SK-N-SH (cell line): ENCODE measurements at regions not wholly inside any gene's neighbourhood (a gene's known extent, or its start where the extent isn't known, plus 50 kb on each side); places are given as distances from the start of the nearest gene placed in this dataset.

ENCODE experiments used
- CTCF ChIA-PET: fragments of 300-600, 350-600 bp; formaldehyde crosslinking; extraction: SDS; loops from one replicate; lab custom pipeline; 2021; lab: Yijun Ruan, JAX
- POLR2A ChIA-PET: fragments of 350-600 bp; sonication (Branson Sonifier 250); formaldehyde crosslinking; extraction: SDS; loops from one replicate; lab custom pipeline; 2020; ENCODE audit warnings: antibody characterized with exemption, inconsistent platforms; lab: Yijun Ruan, JAX
- DNase-seq: peaks from one replicate; pipeline ENCODE4 v3.0.0; 2012
- H2AFZ ChIP-seq: fragments of 200-600 bp; sonication (generic); 2 replicates; pipeline ENCODE4 v1.8.1; 2016; ENCODE audit warnings: antibody characterized with exemption, mild to moderate bottlenecking, low read depth
- H3F3A ChIP-seq: fragments of 200-600 bp; sonication (generic); replicated peaks from 2 replicates; pipeline ENCODE3; 2016; ENCODE audit warnings: antibody characterized with exemption, mild to moderate bottlenecking; ENCODE audit not compliant: insufficient read depth
- H3K27ac ChIP-seq, 2 experiments: fragments of 200-500 bp in 1 of 2; fragments of 200-600 bp in 1 of 2; sonication (Bioruptor generic) in 1 of 2; sonication (generic), shearing (Covaris generic) in 1 of 2; 2 replicates each; pipeline versions ENCODE4 v1.5.1 to v1.6.1; 2014 to 2016; ENCODE audit warnings: low read depth in 2 of 2, inconsistent platforms in 1 of 2, low read length in 1 of 2, mild to moderate bottlenecking in 1 of 2, mixed read lengths in 1 of 2
- H3K27me3 ChIP-seq: fragments of 200-600 bp; sonication (generic), shearing (Covaris generic); 2 replicates; pipeline ENCODE4 v1.6.1; 2016; ENCODE audit warnings: mixed run types; ENCODE audit not compliant: insufficient read depth
- H3K36me3 ChIP-seq, 2 experiments: fragments of 200-500 bp in 1 of 2; fragments of 200-600 bp in 1 of 2; sonication (Bioruptor generic) in 1 of 2; sonication (generic) in 1 of 2; replicated peaks in 1 of 2; 2 replicates each; pipeline versions ENCODE3 to v1.5.1; 2014 to 2016; ENCODE audit warnings: low read length in 1 of 2, mild to moderate bottlenecking in 1 of 2; ENCODE audit not compliant: insufficient read depth in 2 of 2, control insufficient read depth in 1 of 2
- H3K4me1 ChIP-seq, 2 experiments: fragments of 200-500 bp in 1 of 2; fragments of 200-600 bp in 1 of 2; sonication (Bioruptor generic) in 1 of 2; sonication (generic), shearing (Covaris generic) in 1 of 2; 2 replicates each; pipeline versions ENCODE4 v1.5.1 to v1.6.1; 2014 to 2016; ENCODE audit warnings: low read depth in 1 of 2, low read length in 1 of 2, mixed run types in 1 of 2; ENCODE audit not compliant: insufficient read depth in 2 of 2, control insufficient read depth in 1 of 2
- H3K4me2 ChIP-seq: fragments of 200-600 bp; sonication (generic), shearing (Covaris generic); 2 replicates; pipeline ENCODE4 v1.6.1; 2017; ENCODE audit warnings: mixed run types
- H3K4me3 ChIP-seq, 2 experiments: fragments of 200-500 bp in 1 of 2; fragments of 200-600 bp in 1 of 2; sonication (Bioruptor generic) in 1 of 2; sonication (generic), shearing (Covaris generic) in 1 of 2; 2 replicates each; pipeline versions ENCODE4 v1.5.1 to v1.8.1; 2014 to 2016; ENCODE audit warnings: low read depth in 2 of 2, inconsistent platforms in 1 of 2, low read length in 1 of 2, mild to moderate bottlenecking in 1 of 2, mixed read lengths in 1 of 2, moderate library complexity in 1 of 2
- H3K79me2 ChIP-seq: fragments of 200-600 bp; sonication (generic); 2 replicates; pipeline ENCODE4 v1.8.1; 2017; ENCODE audit warnings: mild to moderate bottlenecking; ENCODE audit not compliant: insufficient read depth
- H3K9ac ChIP-seq: fragments of 200-600 bp; sonication (generic); 2 replicates; pipeline ENCODE4 v1.6.1; 2017; ENCODE audit warnings: mixed run types
- H3K9me2 ChIP-seq: fragments of 200-600 bp; sonication (generic); 2 replicates; pipeline ENCODE4 v1.6.1; 2017; ENCODE audit warnings: mixed run types
- H3K9me3 ChIP-seq: fragments of 200-600 bp; sonication (generic); 2 replicates; pipeline ENCODE4 v1.6.1; 2017; ENCODE audit warnings: mixed run types, mild to moderate bottlenecking, moderate library complexity
- H4K20me1 ChIP-seq: fragments of 200-600 bp; sonication (generic); 2 replicates; pipeline ENCODE4 v1.6.1; 2017; ENCODE audit warnings: mild to moderate bottlenecking, mixed run types; ENCODE audit not compliant: insufficient read depth
- CHD2 ChIP-seq: fragments of 150-350 bp; IDR thresholded peaks from 2 replicates; pipeline ENCODE4 v1.6.1; 2018; ENCODE audit warnings: low read length; ENCODE audit not compliant: partially characterized antibody
- ELF1 ChIP-seq: IDR thresholded peaks from 2 replicates; pipeline ENCODE4 v1.4.0; 2012
- FOXJ3 ChIP-seq: sonication (generic); formaldehyde crosslinking; IDR thresholded peaks from 2 replicates; pipeline ENCODE4 v1.5.1; 2020; ENCODE audit warnings: mild to moderate bottlenecking, missing genetic modification reagents
- FOXM1 ChIP-seq: IDR thresholded peaks from 2 replicates; pipeline ENCODE4 v1.4.0; 2012; ENCODE audit warnings: low read depth, mild to moderate bottlenecking
- GABPA ChIP-seq: IDR thresholded peaks from 2 replicates; pipeline ENCODE4 v1.4.0; 2012; ENCODE audit warnings: low read depth, mild to moderate bottlenecking
- JUND ChIP-seq: IDR thresholded peaks from 2 replicates; pipeline ENCODE4 v1.4.0; 2012
- MXI1 ChIP-seq: IDR thresholded peaks from 2 replicates; pipeline ENCODE4 v1.6.1; 2012; ENCODE audit warnings: mild to moderate bottlenecking, low read depth, low read length, improper control_type of control experiment
- NFIC ChIP-seq: IDR thresholded peaks from 2 replicates; pipeline ENCODE4 v1.4.0; 2012; ENCODE audit warnings: borderline replicate concordance
- NRF1 ChIP-seq: IDR thresholded peaks from 2 replicates; pipeline ENCODE4 v1.6.1; 2012; ENCODE audit warnings: low read depth, mild to moderate bottlenecking, low read length
- RCOR1 ChIP-seq: fragments of 150-350 bp; IDR thresholded peaks from 2 replicates; pipeline ENCODE4 v1.6.1; 2017; ENCODE audit warnings: antibody characterized with exemption, low read length
- RXRA ChIP-seq: IDR thresholded peaks from 2 replicates; pipeline ENCODE4 v1.4.0; 2012; ENCODE audit warnings: low read depth, mild to moderate bottlenecking, borderline replicate concordance
- SMC3 ChIP-seq: IDR thresholded peaks from 2 replicates; pipeline ENCODE4 v1.6.1; 2012; ENCODE audit warnings: low read depth, low read length, improper control_type of control experiment
- TCF12 ChIP-seq: IDR thresholded peaks from 2 replicates; pipeline ENCODE4 v1.4.0; 2012
- TEAD4 ChIP-seq: IDR thresholded peaks from 2 replicates; pipeline ENCODE4 v1.4.0; 2012; ENCODE audit warnings: mild to moderate bottlenecking, borderline replicate concordance; ENCODE audit not compliant: insufficient read depth
- WGBS: methylation state at CpG from one replicate; pipeline ENCODE4 v1.1.6; 2017; ENCODE audit warnings: low lambda C conversion rate; 5-methylcytosine and 5-hydroxymethylcytosine counted together
- TF ChIP-seq, protein P1 (sequence below): IDR thresholded peaks from 2 replicates; pipeline ENCODE4 v1.6.1; 2012; ENCODE audit warnings: mild to moderate bottlenecking, low read depth, low read length, moderate library complexity
- TF ChIP-seq, protein P2 (sequence below): IDR thresholded peaks from 2 replicates; pipeline ENCODE4; 2012
- TF ChIP-seq, protein P3 (sequence below): IDR thresholded peaks from 2 replicates; pipeline ENCODE4 v1.4.0; 2012; ENCODE audit warnings: low read depth, borderline replicate concordance
- TF ChIP-seq, protein P4 (sequence below): IDR thresholded peaks from 2 replicates; pipeline ENCODE4 v1.4.0; 2012; ENCODE audit warnings: low read depth
- TF ChIP-seq, protein P5 (sequence below): IDR thresholded peaks from 2 replicates; pipeline ENCODE4 v1.4.0; 2012; ENCODE audit warnings: low read depth, borderline replicate concordance

DNA sequence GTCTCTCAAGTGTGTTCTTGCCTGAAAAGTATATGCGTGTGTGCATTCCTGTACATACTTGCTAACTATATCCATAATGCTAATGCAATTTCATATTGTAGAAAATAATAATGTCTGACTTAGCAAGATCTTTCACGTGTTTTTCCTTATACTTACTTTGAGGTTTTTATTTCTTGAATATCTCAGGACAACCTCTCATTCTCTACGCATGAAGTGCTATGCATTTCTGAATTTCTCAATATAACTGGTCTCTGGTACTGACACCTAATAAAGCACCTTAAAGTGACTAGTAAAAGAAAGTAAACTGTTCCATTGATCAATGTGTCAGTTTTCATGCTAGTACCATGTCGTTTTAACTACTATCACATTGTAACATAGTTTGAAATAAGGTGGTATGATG, 589.9 kb upstream of the ADGRB3 start:
- no peak overlapping the region for H2AFZ ChIP-seq
- ChIA-PET POLR2A (no interaction called here), CTCF (no interaction called here)
- no peaks in the 10 kb centered on the region for H3F3A ChIP-seq
- no peaks in the 10 kb centered on the region for H3K36me3 ChIP-seq
- H3K9me3 ChIP-seq, result no peaks in the 10 kb centered on the region
- H3K4me3 ChIP-seq, result no peak overlapping the region
- H3K27me3 ChIP-seq, result no peaks in the 10 kb centered on the region
- H3K4me1 ChIP-seq, result no peaks in the 10 kb centered on the region
- TF ChIP-seq, protein P1, sequence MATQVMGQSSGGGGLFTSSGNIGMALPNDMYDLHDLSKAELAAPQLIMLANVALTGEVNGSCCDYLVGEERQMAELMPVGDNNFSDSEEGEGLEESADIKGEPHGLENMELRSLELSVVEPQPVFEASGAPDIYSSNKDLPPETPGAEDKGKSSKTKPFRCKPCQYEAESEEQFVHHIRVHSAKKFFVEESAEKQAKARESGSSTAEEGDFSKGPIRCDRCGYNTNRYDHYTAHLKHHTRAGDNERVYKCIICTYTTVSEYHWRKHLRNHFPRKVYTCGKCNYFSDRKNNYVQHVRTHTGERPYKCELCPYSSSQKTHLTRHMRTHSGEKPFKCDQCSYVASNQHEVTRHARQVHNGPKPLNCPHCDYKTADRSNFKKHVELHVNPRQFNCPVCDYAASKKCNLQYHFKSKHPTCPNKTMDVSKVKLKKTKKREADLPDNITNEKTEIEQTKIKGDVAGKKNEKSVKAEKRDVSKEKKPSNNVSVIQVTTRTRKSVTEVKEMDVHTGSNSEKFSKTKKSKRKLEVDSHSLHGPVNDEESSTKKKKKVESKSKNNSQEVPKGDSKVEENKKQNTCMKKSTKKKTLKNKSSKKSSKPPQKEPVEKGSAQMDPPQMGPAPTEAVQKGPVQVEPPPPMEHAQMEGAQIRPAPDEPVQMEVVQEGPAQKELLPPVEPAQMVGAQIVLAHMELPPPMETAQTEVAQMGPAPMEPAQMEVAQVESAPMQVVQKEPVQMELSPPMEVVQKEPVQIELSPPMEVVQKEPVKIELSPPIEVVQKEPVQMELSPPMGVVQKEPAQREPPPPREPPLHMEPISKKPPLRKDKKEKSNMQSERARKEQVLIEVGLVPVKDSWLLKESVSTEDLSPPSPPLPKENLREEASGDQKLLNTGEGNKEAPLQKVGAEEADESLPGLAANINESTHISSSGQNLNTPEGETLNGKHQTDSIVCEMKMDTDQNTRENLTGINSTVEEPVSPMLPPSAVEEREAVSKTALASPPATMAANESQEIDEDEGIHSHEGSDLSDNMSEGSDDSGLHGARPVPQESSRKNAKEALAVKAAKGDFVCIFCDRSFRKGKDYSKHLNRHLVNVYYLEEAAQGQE, result no peak
- TF ChIP-seq CHD2, result no peak
- TF ChIP-seq NFIC, result no peak
- no peak for TF ChIP-seq TEAD4
- no peak for TF ChIP-seq FOXJ3 (CRISPR knock-in tag)
- TF ChIP-seq TCF12, result no peak
- TF ChIP-seq, protein P2, sequence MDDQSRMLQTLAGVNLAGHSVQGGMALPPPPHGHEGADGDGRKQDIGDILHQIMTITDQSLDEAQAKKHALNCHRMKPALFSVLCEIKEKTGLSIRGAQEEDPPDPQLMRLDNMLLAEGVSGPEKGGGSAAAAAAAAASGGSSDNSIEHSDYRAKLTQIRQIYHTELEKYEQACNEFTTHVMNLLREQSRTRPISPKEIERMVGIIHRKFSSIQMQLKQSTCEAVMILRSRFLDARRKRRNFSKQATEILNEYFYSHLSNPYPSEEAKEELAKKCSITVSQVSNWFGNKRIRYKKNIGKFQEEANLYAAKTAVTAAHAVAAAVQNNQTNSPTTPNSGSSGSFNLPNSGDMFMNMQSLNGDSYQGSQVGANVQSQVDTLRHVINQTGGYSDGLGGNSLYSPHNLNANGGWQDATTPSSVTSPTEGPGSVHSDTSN, result no peak
- TF ChIP-seq, protein P3, sequence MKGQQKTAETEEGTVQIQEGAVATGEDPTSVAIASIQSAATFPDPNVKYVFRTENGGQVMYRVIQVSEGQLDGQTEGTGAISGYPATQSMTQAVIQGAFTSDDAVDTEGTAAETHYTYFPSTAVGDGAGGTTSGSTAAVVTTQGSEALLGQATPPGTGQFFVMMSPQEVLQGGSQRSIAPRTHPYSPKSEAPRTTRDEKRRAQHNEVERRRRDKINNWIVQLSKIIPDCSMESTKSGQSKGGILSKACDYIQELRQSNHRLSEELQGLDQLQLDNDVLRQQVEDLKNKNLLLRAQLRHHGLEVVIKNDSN, result no peak
- TF ChIP-seq MXI1, result no peak
- TF ChIP-seq, protein P4, sequence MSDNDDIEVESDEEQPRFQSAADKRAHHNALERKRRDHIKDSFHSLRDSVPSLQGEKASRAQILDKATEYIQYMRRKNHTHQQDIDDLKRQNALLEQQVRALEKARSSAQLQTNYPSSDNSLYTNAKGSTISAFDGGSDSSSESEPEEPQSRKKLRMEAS, result no peak
- TF ChIP-seq RCOR1, result no peak
- TF ChIP-seq, protein P5, sequence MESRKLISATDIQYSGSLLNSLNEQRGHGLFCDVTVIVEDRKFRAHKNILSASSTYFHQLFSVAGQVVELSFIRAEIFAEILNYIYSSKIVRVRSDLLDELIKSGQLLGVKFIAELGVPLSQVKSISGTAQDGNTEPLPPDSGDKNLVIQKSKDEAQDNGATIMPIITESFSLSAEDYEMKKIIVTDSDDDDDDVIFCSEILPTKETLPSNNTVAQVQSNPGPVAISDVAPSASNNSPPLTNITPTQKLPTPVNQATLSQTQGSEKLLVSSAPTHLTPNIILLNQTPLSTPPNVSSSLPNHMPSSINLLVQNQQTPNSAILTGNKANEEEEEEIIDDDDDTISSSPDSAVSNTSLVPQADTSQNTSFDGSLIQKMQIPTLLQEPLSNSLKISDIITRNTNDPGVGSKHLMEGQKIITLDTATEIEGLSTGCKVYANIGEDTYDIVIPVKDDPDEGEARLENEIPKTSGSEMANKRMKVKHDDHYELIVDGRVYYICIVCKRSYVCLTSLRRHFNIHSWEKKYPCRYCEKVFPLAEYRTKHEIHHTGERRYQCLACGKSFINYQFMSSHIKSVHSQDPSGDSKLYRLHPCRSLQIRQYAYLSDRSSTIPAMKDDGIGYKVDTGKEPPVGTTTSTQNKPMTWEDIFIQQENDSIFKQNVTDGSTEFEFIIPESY, result no peak
- no peak for TF ChIP-seq JUND
- no peak for TF ChIP-seq FOXM1
- TF ChIP-seq ELF1, result no peak
- TF ChIP-seq GABPA, result no peak
- no peak for TF ChIP-seq NRF1
- TF ChIP-seq SMC3, result no peak
- no peak for TF ChIP-seq RXRA
- H3K79me2 ChIP-seq, result no peaks in the 10 kb centered on the region
- no peaks in the 10 kb centered on the region for H4K20me1 ChIP-seq
- no peak overlapping the region for H3K9ac ChIP-seq
- H3K27ac ChIP-seq, result no peak overlapping the region
- H3K4me2 ChIP-seq, result no peak overlapping the region
- 0 out of 2 replicates have a peak, but pooled peaks cover 3% of the 10 kb centered on the region for H3K9me2 ChIP-seq
- 50% methylated on average over 4 of the region's 4 CpGs for WGBS
- DNase-seq, result no peak
